ENCODE measurements at regions not wholly inside any gene's neighbourhood (a gene's known extent, or its start where the extent isn't known, plus 50 kb on each side); places are given as distances from the start of the nearest gene placed in this dataset.
"Not testable (repeated sequence)": the region's sequence is repeated elsewhere in the genome, so short reads cannot be mapped to it uniquely, and the experiment has no call there.

DNA sequence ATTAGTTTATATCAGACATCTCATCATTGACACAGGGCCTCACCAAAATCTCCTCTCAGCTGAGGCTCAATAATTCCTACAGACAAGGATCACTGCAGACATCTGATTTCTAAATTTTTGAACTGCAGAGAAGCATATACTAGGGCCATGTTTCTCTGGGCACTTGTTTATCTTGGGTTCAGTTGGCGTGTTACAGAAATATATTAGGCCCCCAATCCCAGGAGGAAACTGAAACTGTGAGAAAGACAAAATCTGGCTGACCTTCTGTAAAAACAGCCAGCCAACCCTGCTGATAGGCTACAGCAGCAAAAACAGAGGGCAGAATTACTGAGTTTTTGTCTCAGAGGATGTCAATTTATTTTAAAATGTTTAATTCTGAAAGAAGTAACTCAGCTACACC is 634.6 kb downstream of the ETNK1 start:
- no peak for TF ChIP-seq CTCF (IDR thresholded peaks at IDR 0.05; ENCODE audit: unreplicated experiment)
- Mint-ChIP-seq H3K27me3 (ENCODE audit: unreplicated experiment) (no peaks in the 10 kb centered on the region), H3K9me3 (ENCODE audit: unreplicated experiment) (no peaks in the 10 kb centered on the region), H3K4me3 (ENCODE audit: unreplicated experiment) (no peak overlapping the region), H3K4me1 (ENCODE audit: unreplicated experiment) (peaks cover 19% of the 10 kb centered on the region), H3K36me3 (ENCODE audit: low read depth, unreplicated experiment) (no peaks in the 10 kb centered on the region), H3K27ac (ENCODE audit: unreplicated experiment) (peak overlapping the region; percentile 89)
- no peak for DNase-seq (ENCODE audit: low spot score)

DNA sequence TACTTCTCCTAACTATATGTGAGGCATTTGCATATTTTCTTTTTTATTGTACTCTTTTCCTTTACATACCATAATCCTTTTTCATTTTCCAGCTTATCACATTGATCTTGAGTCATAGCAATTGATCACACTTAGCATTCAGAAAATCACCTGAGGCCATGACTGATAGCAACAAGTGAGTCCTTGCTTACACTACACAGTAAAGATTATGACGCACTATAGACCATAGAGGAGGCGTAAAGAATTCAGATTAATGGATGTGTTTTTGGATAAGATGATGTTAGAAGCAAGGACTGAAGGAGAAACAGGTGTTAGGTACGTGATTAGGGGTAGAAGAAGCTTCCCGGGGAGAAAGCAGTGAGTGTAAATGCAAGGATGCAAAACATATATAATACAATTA is 637.7 kb downstream of the ETNK1 start:
- TF ChIP-seq CTCF (IDR thresholded peaks at IDR 0.05; ENCODE audit: unreplicated experiment) = no peak
- Mint-ChIP-seq H3K4me1 (ENCODE audit: unreplicated experiment) (peaks cover 19% of the 10 kb centered on the region), H3K27ac (ENCODE audit: unreplicated experiment) (no peak overlapping the region), H3K36me3 (ENCODE audit: low read depth, unreplicated experiment) (no peaks in the 10 kb centered on the region), H3K4me3 (ENCODE audit: unreplicated experiment) (no peak overlapping the region), H3K9me3 (ENCODE audit: unreplicated experiment) (no peaks in the 10 kb centered on the region), H3K27me3 (ENCODE audit: unreplicated experiment) (no peaks in the 10 kb centered on the region)
- no peak for DNase-seq (ENCODE audit: low spot score)

DNA sequence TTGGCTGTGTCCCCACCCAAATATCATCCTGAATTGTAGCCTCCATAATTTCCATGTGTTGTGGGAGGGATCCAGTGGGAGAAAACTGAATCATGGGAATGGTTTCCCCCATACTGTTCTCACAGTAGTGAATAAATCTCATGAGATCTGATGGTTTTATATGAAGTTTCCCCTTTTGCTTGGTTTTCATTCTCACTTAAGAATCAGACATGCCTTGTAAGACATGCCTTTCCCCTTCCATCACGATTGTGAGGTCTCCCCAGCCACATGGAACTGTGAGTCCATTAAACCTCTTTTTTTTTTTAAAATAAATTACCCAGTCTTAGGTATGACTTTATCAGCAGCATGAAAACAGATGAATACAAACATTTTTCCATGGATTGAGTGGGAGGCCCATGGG is 652.9 kb downstream of the ETNK1 start:
- Mint-ChIP-seq H3K4me1 (ENCODE audit: unreplicated experiment) (no peaks in the 10 kb centered on the region), H3K36me3 (ENCODE audit: low read depth, unreplicated experiment) (no peaks in the 10 kb centered on the region), H3K9me3 (ENCODE audit: unreplicated experiment) (no peaks in the 10 kb centered on the region), H3K27ac (ENCODE audit: unreplicated experiment) (no peak overlapping the region), H3K27me3 (ENCODE audit: unreplicated experiment) (no peaks in the 10 kb centered on the region), H3K4me3 (ENCODE audit: unreplicated experiment) (no peak overlapping the region)
- TF ChIP-seq CTCF (IDR thresholded peaks at IDR 0.05; ENCODE audit: unreplicated experiment) = no peak
- no peak for DNase-seq (ENCODE audit: low spot score)

DNA sequence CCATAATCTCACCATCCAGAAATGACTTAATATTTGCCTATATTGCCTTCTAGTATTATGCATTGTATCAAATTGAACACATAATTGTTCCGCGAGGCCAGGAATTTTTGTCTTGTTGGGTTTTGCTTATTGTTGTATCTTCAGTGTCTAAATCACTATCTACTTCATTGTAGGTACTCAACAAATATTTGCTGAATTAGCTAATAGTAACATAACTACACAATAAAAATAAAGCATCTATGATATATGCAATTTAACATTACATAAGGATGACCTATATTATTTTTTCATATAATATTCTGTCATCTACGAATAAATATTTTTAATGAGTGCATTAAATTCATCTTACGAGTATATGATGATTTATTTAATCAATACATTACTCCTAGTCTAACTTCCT is 656.3 kb downstream of the ETNK1 start:
- Mint-ChIP-seq H3K4me3 (ENCODE audit: unreplicated experiment) (no peak overlapping the region), H3K4me1 (ENCODE audit: unreplicated experiment) (no peaks in the 10 kb centered on the region), H3K9me3 (ENCODE audit: unreplicated experiment) (no peaks in the 10 kb centered on the region), H3K27me3 (ENCODE audit: unreplicated experiment) (peaks cover 2% of the 10 kb centered on the region), H3K36me3 (ENCODE audit: low read depth, unreplicated experiment) (no peaks in the 10 kb centered on the region), H3K27ac (ENCODE audit: unreplicated experiment) (no peak overlapping the region)
- DNase-seq (ENCODE audit: low spot score) = no peak
- no peak for TF ChIP-seq CTCF (IDR thresholded peaks at IDR 0.05; ENCODE audit: unreplicated experiment)

DNA sequence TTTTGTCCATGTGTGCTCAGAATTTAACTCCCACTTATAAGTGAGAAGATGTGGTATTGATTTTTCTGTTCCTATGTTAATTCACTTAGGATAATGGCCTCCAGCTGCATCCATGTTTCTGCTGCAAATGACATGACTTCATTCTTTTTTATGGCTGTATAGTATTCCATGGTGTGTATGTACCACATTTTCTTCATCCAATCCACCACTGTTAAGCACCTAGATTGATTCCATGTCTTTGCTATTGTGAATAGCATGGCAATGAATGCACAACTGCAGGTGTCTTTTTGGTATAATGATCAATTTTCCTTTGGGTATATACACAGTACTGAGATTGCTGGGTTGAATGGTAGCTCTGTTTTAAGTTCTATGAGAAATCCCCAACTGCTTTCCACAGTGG is 657.7 kb downstream of the ETNK1 start:
- no peaks in the 10 kb centered on the region for H3K9me3 Mint-ChIP-seq (ENCODE audit: unreplicated experiment)
- H3K4me1 Mint-ChIP-seq (ENCODE audit: unreplicated experiment) = no peaks in the 10 kb centered on the region
- H3K4me3 Mint-ChIP-seq (ENCODE audit: unreplicated experiment) = no peak overlapping the region
- DNase-seq (ENCODE audit: low spot score) = no peak
- H3K36me3 Mint-ChIP-seq (ENCODE audit: low read depth, unreplicated experiment) = no peaks in the 10 kb centered on the region
- H3K27me3 Mint-ChIP-seq (ENCODE audit: unreplicated experiment) = peaks cover 2% of the 10 kb centered on the region
- TF ChIP-seq CTCF (IDR thresholded peaks at IDR 0.05; ENCODE audit: unreplicated experiment) = no peak
- H3K27ac Mint-ChIP-seq (ENCODE audit: unreplicated experiment) = no peak overlapping the region

DNA sequence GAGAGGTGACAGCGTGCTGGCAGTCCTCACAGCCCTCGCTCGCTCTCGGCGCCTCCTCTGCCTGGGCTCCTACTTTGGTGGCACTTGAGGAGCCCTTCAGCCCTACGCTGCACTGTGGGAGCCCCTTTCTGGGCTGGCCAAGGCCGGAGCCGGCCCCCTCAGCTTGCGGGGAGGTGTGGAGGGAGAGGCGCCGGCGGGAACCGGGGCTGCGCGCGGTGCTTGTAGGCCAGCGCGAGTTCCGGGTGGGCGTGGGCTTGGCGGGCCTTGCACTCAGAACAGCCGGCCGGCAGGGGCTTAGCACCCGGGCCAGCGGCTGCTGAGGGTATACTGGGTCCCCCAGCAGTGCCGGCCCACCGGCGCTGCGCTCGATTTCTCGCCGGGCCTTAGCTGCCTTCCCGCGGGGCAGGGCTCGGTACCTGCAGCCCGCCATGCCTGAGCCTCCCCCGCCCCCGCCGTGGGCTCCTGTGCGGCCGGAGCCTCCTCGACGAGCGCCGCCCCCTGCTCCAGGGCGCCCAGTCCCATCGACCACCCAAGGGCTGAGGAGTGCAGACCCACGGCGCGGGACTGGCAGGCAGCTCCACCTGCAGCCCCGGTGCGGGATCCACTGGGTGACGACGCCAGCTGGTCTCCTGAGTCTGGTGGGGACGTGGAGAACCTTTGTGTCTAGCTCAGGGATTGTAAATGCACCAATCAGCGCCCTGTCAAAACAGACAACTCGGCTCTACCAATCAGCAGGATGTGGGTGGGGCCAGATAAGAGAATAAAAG is 661.0 kb downstream of the ETNK1 start:
- not testable (repeated sequence) for H3K4me1 Mint-ChIP-seq (ENCODE audit: unreplicated experiment); DNase-seq (ENCODE audit: low spot score); H3K36me3 Mint-ChIP-seq (ENCODE audit: low read depth, unreplicated experiment); H3K27ac Mint-ChIP-seq (ENCODE audit: unreplicated experiment); H3K9me3 Mint-ChIP-seq (ENCODE audit: unreplicated experiment); H3K27me3 Mint-ChIP-seq (ENCODE audit: unreplicated experiment); H3K4me3 Mint-ChIP-seq (ENCODE audit: unreplicated experiment)

Data from endothelial cell (in vitro differentiated cells).